Skeletal muscle tissue (tissue), 3 donors: ENCODE measurements at regions not wholly inside any gene's neighbourhood (a gene's known extent, or its start where the extent isn't known, plus 50 kb on each side); places are given as distances from the start of the nearest gene placed in this dataset.

Experiments
- H3K27ac ChIP-seq: one replicate; pipeline ENCODE4 v1.7.0; 2013; ENCODE audit warnings: mild to moderate bottlenecking, low read depth, low read length, inconsistent platforms
- H3K27me3 ChIP-seq, 3 donors: one replicate each; pipeline ENCODE4 v1.7.0; 2013; ENCODE audit warnings: low read length in 3 of 3; ENCODE audit not compliant: control insufficient read depth in 3 of 3, insufficient read depth in 3 of 3
- H3K36me3 ChIP-seq, 3 donors: one replicate each; pipeline ENCODE4 v1.7.0; 2013; ENCODE audit warnings: low read length in 3 of 3; ENCODE audit not compliant: control insufficient read depth in 3 of 3, insufficient read depth in 3 of 3
- H3K4me1 ChIP-seq, 3 donors: one replicate each; pipeline ENCODE4 v1.7.0; 2013; ENCODE audit warnings: low read length in 3 of 3, mild to moderate bottlenecking in 3 of 3; ENCODE audit not compliant: control insufficient read depth in 3 of 3, insufficient read depth in 3 of 3
- H3K4me3 ChIP-seq, 3 donors: one replicate each; pipeline ENCODE4 v1.7.0; 2013; ENCODE audit warnings: low read length in 3 of 3
- H3K9ac ChIP-seq, 3 donors: one replicate each; pipeline ENCODE4 v1.7.0; 2013; ENCODE audit warnings: low read length in 3 of 3, mild to moderate bottlenecking in 3 of 3, moderate library complexity in 2 of 3, low read depth in 1 of 3
- H3K9me3 ChIP-seq, 3 donors: one replicate each; pipeline ENCODE4 v1.7.0; 2013; ENCODE audit warnings: low read length in 3 of 3; ENCODE audit not compliant: control insufficient read depth in 3 of 3
- donor health status: Osteomylitis.

DNA sequence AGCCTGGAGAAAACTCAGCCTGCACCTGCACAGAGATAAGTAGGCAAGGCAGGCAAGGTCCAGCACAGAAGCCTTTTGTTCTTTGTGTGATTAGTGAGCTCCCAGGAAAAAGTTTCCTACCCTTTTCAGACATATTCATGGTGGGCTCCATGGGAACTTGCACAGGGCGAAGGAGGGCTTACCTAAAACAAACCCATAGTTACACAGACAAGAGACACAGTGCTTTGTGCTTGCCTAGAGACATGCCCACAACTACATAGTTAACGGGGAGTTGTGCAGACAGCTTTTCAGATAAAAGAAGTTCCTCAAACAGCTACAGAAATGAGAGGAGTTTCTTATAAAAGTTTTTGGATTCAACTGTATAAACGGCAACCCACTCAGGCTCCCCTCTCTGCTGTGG, 180.5 kb downstream of the GLUD2 start:
- no peak overlapping the region for H3K4me3 ChIP-seq
- no peaks in the 10 kb centered on the region for H3K9me3 ChIP-seq
- no peaks in the 10 kb centered on the region for H3K36me3 ChIP-seq
- H3K27me3 ChIP-seq, result no peaks in the 10 kb centered on the region
- H3K4me1 ChIP-seq, result no peaks in the 10 kb centered on the region
- no peak overlapping the region for H3K9ac ChIP-seq
- H3K27ac ChIP-seq, result no peak overlapping the region

DNA sequence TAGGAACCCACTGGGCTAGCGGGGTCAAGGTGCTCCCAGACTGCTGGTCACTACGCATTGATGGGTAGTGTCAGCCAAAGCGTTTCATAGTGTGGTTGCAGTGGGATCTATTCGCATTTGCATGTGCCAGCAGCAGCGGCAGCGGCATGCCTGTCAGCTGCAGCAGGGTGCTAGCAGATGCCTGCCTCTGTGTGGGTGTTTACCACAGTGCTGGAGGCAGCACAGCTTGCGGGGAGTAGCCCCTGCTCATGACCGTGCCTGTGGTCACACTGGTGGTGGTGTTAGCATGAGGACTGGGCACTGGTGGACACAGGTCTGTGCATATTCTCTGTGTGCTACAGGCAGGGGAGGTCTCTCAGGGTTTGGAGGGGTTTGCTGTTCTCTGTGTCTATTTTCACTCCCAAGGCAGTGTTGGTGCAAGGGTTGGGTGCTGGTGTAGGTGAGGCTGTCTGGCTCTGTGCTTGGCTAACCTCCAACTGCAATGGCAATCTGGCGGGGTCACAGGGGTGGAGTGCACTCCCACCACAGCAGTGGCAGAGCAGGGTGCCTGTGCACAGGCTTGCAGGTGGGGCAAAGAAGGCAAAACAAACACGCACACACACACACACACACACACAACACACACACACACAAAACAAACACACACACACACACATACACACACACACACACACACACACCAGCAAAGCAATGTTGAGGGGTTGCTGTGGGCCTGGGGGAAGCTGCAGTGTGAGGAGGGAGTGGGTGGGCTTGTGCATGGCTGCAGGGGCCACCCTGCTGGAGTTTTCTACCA, 184.4 kb downstream of the GLUD2 start:
- Histone ChIP-seq H3K4me1 (no peaks in the 10 kb centered on the region), H3K9ac (no peak overlapping the region), H3K36me3 (no peaks in the 10 kb centered on the region), H3K4me3 (no peak overlapping the region), H3K9me3 (no peaks in the 10 kb centered on the region), H3K27me3 (no peaks in the 10 kb centered on the region), H3K27ac (no peak overlapping the region)

GRCh38 chrX:121236040-121236439, 188.6 kb downstream of the GLUD2 start:
- Histone ChIP-seq H3K4me3 (no peak overlapping the region), H3K9me3 (no peaks in the 10 kb centered on the region), H3K27me3 (no peaks in the 10 kb centered on the region), H3K27ac (no peak overlapping the region), H3K4me1 (no peaks in the 10 kb centered on the region), H3K36me3 (no peaks in the 10 kb centered on the region), H3K9ac (no peak overlapping the region)

GRCh38 chrX:121238093-121238492, 190.7 kb downstream of the GLUD2 start:
- no peak overlapping the region for H3K4me3 ChIP-seq
- no peaks in the 10 kb centered on the region for H3K9me3 ChIP-seq
- no peaks in the 10 kb centered on the region for H3K27me3 ChIP-seq
- no peak overlapping the region for H3K9ac ChIP-seq
- H3K36me3 ChIP-seq, result no peaks in the 10 kb centered on the region
- H3K27ac ChIP-seq, result no peak overlapping the region
- no peaks in the 10 kb centered on the region for H3K4me1 ChIP-seq

- no peaks in the 10 kb centered on the region for H3K4me1 ChIP-seq
- no peak overlapping the region for H3K27ac ChIP-seq
- no peaks in the 10 kb centered on the region for H3K36me3 ChIP-seq
- no peaks in the 10 kb centered on the region for H3K9me3 ChIP-seq
- H3K9ac ChIP-seq, result no peak overlapping the region
- H3K27me3 ChIP-seq, result no peaks in the 10 kb centered on the region
- H3K4me3 ChIP-seq, result no peak overlapping the region
These were observed 197.1 kb downstream of the GLUD2 start for GRCh38 chrX:121244511-121244910.

DNA sequence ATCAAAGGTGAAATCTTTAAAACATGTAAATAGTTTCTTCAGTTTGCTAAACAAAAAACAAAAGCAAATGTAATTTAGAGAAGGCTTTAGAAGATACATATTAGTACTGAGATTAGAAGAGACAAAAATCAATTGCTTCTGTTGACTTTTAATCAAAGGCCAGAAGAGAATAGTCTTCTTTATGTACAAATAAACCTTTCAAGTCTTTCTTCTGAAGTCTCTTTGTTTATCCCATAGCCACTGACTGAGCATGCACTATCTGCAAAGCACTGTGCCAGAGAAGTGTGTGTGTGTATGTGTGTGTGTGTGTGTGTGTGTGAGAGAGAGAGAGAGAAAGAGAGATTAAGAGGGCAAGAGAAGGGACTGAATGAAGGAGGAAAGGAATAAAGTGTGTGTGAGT, 198.4 kb downstream of the GLUD2 start:
- Histone ChIP-seq H3K27ac (no peak overlapping the region), H3K27me3 (no peaks in the 10 kb centered on the region), H3K36me3 (no peaks in the 10 kb centered on the region), H3K4me1 (no peaks in the 10 kb centered on the region), H3K4me3 (no peak overlapping the region), H3K9ac (no peak overlapping the region), H3K9me3 (no peaks in the 10 kb centered on the region)

- Histone ChIP-seq H3K27ac (no peak overlapping the region), H3K27me3 (no peaks in the 10 kb centered on the region), H3K4me3 (no peak overlapping the region), H3K9me3 (no peaks in the 10 kb centered on the region), H3K4me1 (no peaks in the 10 kb centered on the region), H3K36me3 (no peaks in the 10 kb centered on the region), H3K9ac (no peak overlapping the region)
These were observed 206.9 kb downstream of the GLUD2 start for GRCh38 chrX:121254336-121254735.

- Histone ChIP-seq H3K9ac (no peak overlapping the region), H3K9me3 (no peaks in the 10 kb centered on the region), H3K27ac (no peak overlapping the region), H3K36me3 (no peaks in the 10 kb centered on the region), H3K27me3 (no peaks in the 10 kb centered on the region), H3K4me3 (no peak overlapping the region), H3K4me1 (no peaks in the 10 kb centered on the region)
These were observed 209.2 kb downstream of the GLUD2 start for GRCh38 chrX:121256647-121257046.

- Histone ChIP-seq H3K27ac (no peak overlapping the region), H3K9ac (no peak overlapping the region), H3K4me3 (no peak overlapping the region), H3K9me3 (no peaks in the 10 kb centered on the region), H3K36me3 (no peaks in the 10 kb centered on the region), H3K4me1 (no peaks in the 10 kb centered on the region), H3K27me3 (no peaks in the 10 kb centered on the region)
These were observed 211.1 kb downstream of the GLUD2 start for GRCh38 chrX:121258545-121258944.

GRCh38 chrX:121259170-121259569, 211.8 kb downstream of the GLUD2 start:
- H3K36me3 ChIP-seq, result no peaks in the 10 kb centered on the region
- H3K27me3 ChIP-seq, result no peaks in the 10 kb centered on the region
- H3K9ac ChIP-seq, result no peak overlapping the region
- H3K27ac ChIP-seq, result no peak overlapping the region
- H3K4me3 ChIP-seq, result no peak overlapping the region
- no peaks in the 10 kb centered on the region for H3K4me1 ChIP-seq
- H3K9me3 ChIP-seq, result no peaks in the 10 kb centered on the region
